Stimulated activated naive CD8-positive, alpha-beta T cell treated with anti-CD3 and anti-CD28 coated beads, Interleukin-15, Interleukin-2, amounts not matched to agents 100 ng/mL and 50 ng/mL, for 24 hours (primary cell): ENCODE measurements at regions not wholly inside any gene's neighbourhood (a gene's known extent, or its start where the extent isn't known, plus 50 kb on each side); places are given as distances from the start of the nearest gene placed in this dataset.
A peak's percentile ranks its signal among the peaks of the same experiment; 100 is the strongest.

Experiments
- H3K27ac Mint-ChIP-seq: one replicate; pipeline ENCODE4 v1.8.0; 2021; ENCODE audit warnings: mild to moderate bottlenecking, mixed read lengths
- H3K27me3 Mint-ChIP-seq: one replicate; pipeline ENCODE4 v1.8.0; 2021; ENCODE audit warnings: mixed read lengths
- H3K36me3 Mint-ChIP-seq: one replicate; pipeline ENCODE4 v1.8.0; 2021; ENCODE audit warnings: low read depth, mixed read lengths
- H3K4me1 Mint-ChIP-seq: one replicate; pipeline ENCODE4 v1.8.0; 2021; ENCODE audit warnings: low read depth, mixed read lengths
- H3K4me3 Mint-ChIP-seq: one replicate; pipeline ENCODE4 v1.8.0; 2021; ENCODE audit warnings: mild to moderate bottlenecking, mixed read lengths
- H3K9me3 Mint-ChIP-seq: one replicate; pipeline ENCODE4 v1.8.0; 2021; ENCODE audit warnings: mixed read lengths

DNA sequence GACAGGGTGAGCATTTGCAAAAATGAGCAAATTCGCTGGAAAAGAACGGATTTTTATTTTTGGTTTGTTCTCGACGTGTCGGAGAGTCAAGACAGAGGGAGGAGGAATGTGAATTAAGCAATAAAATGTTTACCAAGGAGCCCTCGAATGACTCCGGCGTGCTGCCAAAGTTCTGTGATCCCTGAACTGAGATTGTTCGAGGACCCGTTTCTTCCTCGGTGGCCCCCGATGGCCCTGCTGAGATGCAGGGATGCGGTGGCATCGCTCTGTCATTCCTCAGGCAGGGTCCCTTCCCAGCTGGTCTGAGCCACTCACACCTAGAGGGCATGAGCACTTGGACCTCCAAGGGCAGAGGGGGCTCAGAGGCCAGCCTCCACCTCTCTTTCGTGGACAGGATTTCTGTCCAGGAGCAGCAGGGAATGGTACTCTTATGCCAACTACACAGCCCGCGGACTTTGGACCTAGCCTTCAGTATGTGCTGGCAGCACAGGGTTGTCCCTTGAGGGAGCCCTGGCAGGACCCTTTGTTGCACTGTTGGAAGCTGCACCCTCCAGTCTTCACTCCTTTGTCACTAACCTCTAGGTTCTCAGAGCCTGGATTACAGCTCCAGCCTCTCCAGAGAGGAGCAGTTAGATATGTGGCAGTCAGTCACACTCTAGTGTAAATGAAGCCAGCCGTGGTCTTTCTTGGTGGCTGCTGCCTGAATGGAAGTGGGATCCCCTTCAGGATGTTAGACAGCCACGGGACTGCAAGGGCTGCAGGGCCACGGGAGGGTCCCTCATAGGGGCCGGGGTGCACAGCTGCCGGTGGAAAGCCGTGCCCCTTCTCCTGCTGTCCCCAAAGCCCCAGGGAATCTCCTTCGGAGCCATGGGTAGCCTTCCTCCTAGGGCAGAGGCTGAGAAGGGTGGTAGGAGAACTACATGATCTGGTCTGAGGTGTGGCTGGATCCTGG lies 109.4 kb upstream of the ANO1 start:
- no peaks in the 10 kb centered on the region for H3K9me3 Mint-ChIP-seq
- H3K4me3 Mint-ChIP-seq = no peak overlapping the region
- H3K27ac Mint-ChIP-seq = no peak overlapping the region
- no peaks in the 10 kb centered on the region for H3K36me3 Mint-ChIP-seq
- H3K27me3 Mint-ChIP-seq = peaks cover 11% of the 10 kb centered on the region
- peaks cover 18% of the 10 kb centered on the region for H3K4me1 Mint-ChIP-seq

- Mint-ChIP-seq H3K4me1 (peaks cover 18% of the 10 kb centered on the region), H3K27me3 (peaks cover 11% of the 10 kb centered on the region), H3K36me3 (no peaks in the 10 kb centered on the region), H3K9me3 (no peaks in the 10 kb centered on the region), H3K27ac (peak overlapping the region; percentile 81), H3K4me3 (peak overlapping the region; percentile 45)
These were observed 108.0 kb upstream of the ANO1 start for GRCh38 chr11:69969890-69970784.

- Mint-ChIP-seq H3K27me3 (peaks cover 11% of the 10 kb centered on the region), H3K9me3 (no peaks in the 10 kb centered on the region), H3K36me3 (no peaks in the 10 kb centered on the region), H3K4me1 (peaks cover 18% of the 10 kb centered on the region), H3K27ac (no peak overlapping the region), H3K4me3 (no peak overlapping the region)
These were observed 107.2 kb upstream of the ANO1 start for GRCh38 chr11:69970785-69971535.

GRCh38 chr11:69971741-69972140 lies 106.4 kb upstream of the ANO1 start:
- Mint-ChIP-seq H3K36me3 (no peaks in the 10 kb centered on the region), H3K27ac (no peak overlapping the region), H3K27me3 (peaks cover 11% of the 10 kb centered on the region), H3K9me3 (no peaks in the 10 kb centered on the region), H3K4me3 (no peak overlapping the region), H3K4me1 (peaks cover 18% of the 10 kb centered on the region)

DNA sequence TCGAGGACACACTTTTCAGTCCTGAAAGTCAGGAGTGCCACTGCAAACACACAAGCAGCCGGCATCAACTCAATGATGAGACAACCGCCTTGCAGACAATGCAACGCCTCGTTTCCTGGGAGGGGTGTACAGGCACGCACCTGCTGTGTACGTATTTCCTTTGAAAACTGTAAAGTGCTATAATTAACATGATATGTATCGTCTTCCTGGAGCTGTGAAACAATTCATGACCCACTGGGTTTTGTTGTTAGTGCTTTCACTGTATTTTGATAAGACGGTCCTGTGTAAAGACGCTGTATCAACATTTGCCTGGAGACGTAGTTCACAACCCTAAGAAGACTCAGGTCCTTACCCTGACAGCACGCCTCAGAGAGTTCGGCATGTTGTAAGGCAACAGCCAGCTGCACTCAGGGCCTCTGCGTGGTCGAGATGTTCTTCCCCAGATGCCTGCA lies 105.7 kb upstream of the ANO1 start:
- Mint-ChIP-seq H3K27me3 (peaks cover 11% of the 10 kb centered on the region), H3K36me3 (no peaks in the 10 kb centered on the region), H3K4me3 (no peak overlapping the region), H3K4me1 (peaks cover 18% of the 10 kb centered on the region), H3K27ac (no peak overlapping the region), H3K9me3 (no peaks in the 10 kb centered on the region)

GRCh38 chr11:69974528-69974927 lies 103.6 kb upstream of the ANO1 start:
- Mint-ChIP-seq H3K4me1 (peaks cover 18% of the 10 kb centered on the region), H3K4me3 (no peak overlapping the region), H3K36me3 (no peaks in the 10 kb centered on the region)

GRCh38 chr11:69975822-69976221 lies 102.3 kb upstream of the ANO1 start:
- peaks cover 8% of the 10 kb centered on the region for H3K4me1 Mint-ChIP-seq
- no peak overlapping the region for H3K27ac Mint-ChIP-seq
- H3K36me3 Mint-ChIP-seq = no peaks in the 10 kb centered on the region
- H3K9me3 Mint-ChIP-seq = no peaks in the 10 kb centered on the region
- no peak overlapping the region for H3K4me3 Mint-ChIP-seq
- peaks cover 9% of the 10 kb centered on the region for H3K27me3 Mint-ChIP-seq

More at GRCh38 chr11:69974528-69974927, 103.6 kb upstream of the ANO1 start:
- Mint-ChIP-seq H3K27ac (no peak overlapping the region), H3K27me3 (peaks cover 13% of the 10 kb centered on the region), H3K9me3 (no peaks in the 10 kb centered on the region)

DNA sequence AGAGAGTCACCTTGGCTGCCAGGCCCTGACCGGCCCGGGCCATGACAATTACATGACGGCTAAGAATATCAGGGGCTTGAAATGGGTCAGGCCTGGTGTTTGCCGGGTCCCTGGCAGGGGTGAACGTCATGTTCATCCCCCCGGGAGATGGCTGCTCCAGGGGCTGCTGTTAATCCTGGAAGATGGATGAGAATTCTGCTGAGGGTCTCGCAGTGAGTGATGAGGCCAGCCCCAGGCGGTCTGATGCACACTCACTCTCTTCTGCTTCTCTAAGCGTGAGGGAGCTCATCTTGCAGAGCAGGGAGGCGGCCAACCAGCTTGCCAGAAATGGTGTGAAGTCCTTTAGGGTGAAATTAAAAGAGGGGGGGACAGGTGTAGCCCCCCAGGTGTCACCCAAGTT lies 101.3 kb upstream of the ANO1 start:
- H3K27me3 Mint-ChIP-seq = peaks cover 8% of the 10 kb centered on the region

DNA sequence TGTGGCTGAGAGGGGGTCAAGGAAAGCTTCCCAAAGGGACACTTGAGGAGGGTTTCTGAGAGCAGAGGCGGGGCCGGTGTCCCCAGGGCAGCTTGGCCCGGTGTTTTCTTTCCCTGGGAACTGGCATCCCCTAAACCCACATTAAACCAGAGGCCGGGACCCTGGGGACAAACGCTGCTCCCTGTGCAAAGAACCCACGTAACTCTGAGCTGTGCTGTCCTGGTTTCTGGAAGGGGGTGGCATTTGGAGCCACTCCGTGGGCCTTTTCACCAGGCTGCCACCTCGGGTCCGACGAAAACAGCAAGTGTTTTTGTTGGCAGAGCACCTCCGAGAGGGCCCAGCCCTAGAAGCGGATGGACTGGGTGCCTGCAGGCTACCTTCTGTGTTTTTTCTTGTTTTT lies 100.2 kb upstream of the ANO1 start:
- Mint-ChIP-seq H3K4me3 (no peak overlapping the region), H3K9me3 (no peaks in the 10 kb centered on the region), H3K4me1 (peaks cover 3% of the 10 kb centered on the region), H3K27ac (no peak overlapping the region), H3K27me3 (peaks cover 18% of the 10 kb centered on the region), H3K36me3 (no peaks in the 10 kb centered on the region)

More for the DNA sequence above, 101.3 kb upstream of the ANO1 start:
- Mint-ChIP-seq H3K4me1 (peaks cover 8% of the 10 kb centered on the region), H3K4me3 (no peak overlapping the region), H3K9me3 (no peaks in the 10 kb centered on the region), H3K36me3 (no peaks in the 10 kb centered on the region), H3K27ac (no peak overlapping the region)

DNA sequence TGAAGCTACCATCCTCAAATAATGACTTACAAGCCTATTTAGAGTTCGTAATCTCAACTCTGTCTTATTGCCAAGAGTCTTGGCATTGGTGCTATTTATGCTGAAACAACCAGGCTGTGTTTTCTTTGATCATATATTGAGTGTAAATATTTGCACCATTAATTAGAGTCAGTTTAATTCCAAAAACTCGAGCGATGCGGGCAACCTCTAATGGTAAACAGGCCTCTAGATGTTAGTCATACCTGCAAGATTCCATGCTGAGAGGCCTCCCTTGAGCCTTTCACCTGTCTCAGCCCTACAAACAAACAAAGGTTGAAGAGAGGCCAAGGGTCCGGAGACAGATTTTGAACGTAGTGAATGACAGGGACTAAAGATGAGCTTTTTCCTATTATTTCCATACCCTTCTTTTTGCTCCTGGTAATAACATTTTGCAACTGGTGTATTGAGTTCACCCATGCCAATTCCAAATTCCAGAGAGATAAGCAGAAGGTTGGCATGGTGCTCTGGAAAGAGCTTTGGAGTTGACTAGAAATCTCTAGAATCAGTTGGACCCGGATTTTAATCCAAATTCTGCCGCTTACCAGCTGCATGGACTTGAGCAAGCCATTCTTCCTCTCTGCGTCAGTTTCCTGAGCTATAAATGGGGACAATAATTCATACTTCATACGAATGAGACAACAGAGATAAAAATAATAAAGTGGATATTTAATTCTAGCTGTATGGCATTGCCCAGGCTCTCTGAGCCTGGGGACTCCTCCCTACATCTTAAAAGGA lies 99.1 kb upstream of the ANO1 start:
- H3K4me1 Mint-ChIP-seq = no peaks in the 10 kb centered on the region
- no peak overlapping the region for H3K4me3 Mint-ChIP-seq
- H3K9me3 Mint-ChIP-seq = no peaks in the 10 kb centered on the region
- H3K27ac Mint-ChIP-seq = no peak overlapping the region
- no peaks in the 10 kb centered on the region for H3K36me3 Mint-ChIP-seq
- H3K27me3 Mint-ChIP-seq = peaks cover 26% of the 10 kb centered on the region

GRCh38 chr11:69979632-69980031 lies 98.5 kb upstream of the ANO1 start:
- no peaks in the 10 kb centered on the region for H3K4me1 Mint-ChIP-seq
- peaks cover 32% of the 10 kb centered on the region for H3K27me3 Mint-ChIP-seq
- H3K4me3 Mint-ChIP-seq = no peak overlapping the region
- H3K36me3 Mint-ChIP-seq = no peaks in the 10 kb centered on the region
- no peak overlapping the region for H3K27ac Mint-ChIP-seq
- no peaks in the 10 kb centered on the region for H3K9me3 Mint-ChIP-seq

DNA sequence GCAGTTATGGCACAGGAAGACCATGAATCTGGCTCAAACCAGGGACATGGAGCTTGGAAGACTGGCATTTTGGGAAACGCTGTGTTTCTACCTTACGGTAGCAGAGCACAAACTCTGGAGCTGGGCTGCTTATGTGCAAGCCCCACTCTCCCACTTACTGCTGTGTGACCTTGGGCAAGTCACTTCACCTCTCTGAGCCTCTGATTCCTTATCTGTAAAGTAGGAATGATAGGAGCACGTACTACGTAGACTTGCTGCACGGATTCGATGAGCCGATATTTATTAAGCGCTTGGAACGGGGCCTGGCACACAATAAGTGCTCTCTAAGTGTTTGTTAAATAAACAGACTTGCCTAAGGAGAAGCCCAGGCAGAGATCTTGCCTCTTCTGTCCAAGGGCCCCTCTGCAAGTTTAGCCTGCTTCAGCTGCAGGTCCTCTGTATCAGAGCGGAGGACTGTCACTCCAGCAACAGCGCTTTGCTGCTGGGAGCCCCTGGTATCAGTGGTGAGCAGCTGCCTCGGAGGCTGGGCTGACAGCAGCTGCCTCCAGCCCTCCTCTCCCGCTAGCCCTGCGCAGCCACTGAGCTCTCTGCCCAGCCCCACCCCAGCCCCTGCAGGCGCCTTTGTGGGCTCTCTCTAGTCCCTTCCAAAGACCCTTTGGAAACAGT lies 96.9 kb upstream of the ANO1 start:
- no peaks in the 10 kb centered on the region for H3K4me1 Mint-ChIP-seq

DNA sequence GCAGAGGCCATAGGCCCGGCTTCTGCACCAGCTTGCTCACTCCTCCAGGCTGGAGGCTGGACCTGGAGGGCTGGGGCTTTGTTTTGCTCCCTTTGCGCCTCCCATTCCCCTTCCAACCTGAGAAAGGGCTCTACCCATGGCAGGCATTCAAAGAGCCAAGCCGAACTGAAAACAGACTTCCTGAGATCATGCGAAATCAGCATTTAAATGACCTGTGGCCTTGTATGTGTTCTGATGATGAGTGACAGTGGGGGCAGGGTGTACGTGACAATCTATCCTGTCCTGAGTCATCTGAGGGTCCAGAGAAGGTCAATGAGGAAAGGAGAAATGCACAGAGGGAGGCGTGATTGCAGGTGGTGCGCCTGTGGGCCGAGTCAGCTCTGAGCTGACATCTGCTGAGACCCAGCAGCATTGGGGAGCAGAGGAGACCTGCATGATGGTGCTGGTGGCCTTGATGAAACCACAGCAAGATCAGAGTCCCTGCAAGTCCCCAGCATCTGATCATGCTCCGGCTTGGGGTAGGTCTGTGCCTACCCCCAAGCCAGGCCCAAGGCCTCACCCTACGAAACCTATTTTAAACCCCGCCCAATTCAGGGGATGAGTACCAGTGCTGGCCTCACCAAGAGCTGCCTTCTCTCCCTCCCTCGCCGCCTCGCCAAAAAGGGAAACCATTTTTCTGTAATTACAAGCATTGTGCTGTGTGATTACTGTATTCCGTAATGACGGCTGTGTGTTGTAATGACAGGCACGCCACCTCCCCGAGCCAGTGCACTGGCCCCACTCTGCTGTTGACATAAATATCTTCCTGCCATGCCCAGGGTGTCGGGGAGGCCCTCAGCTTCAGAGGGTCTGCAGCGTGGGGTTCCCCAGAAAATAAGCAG lies 95.2 kb upstream of the ANO1 start:
- Mint-ChIP-seq H3K4me1 (no peaks in the 10 kb centered on the region), H3K36me3 (no peaks in the 10 kb centered on the region), H3K9me3 (no peaks in the 10 kb centered on the region), H3K27me3 (peaks cover 51% of the 10 kb centered on the region), H3K4me3 (no peak overlapping the region), H3K27ac (no peak overlapping the region)

More for the DNA sequence above, 96.9 kb upstream of the ANO1 start:
- Mint-ChIP-seq H3K27ac (no peak overlapping the region), H3K9me3 (no peaks in the 10 kb centered on the region), H3K27me3 (peaks cover 39% of the 10 kb centered on the region), H3K4me3 (no peak overlapping the region), H3K36me3 (no peaks in the 10 kb centered on the region)
